RKO (cell line): ENCODE measurements at regions not wholly inside any gene's neighbourhood (a gene's known extent, or its start where the extent isn't known, plus 50 kb on each side); places are given as distances from the start of the nearest gene placed in this dataset.
"Not testable (repeated sequence)": the region's sequence is repeated elsewhere in the genome, so short reads cannot be mapped to it uniquely, and the experiment has no call there.

Experiments used
- DNase-seq: peaks from one replicate; pipeline ENCODE4 v3.0.0-alpha.2; 2016; ENCODE audit warnings: low spot score

- DNase-seq: no peak
These were observed 228.8 kb downstream of the GATA3 start for GRCh38 chr10:8283166-8283905.

GRCh38 chr10:8283986-8284385 lies 229.5 kb downstream of the GATA3 start:
- no peak for DNase-seq

GRCh38 chr10:8285970-8286369 lies 231.5 kb downstream of the GATA3 start:
- not testable (repeated sequence) for DNase-seq

GRCh38 chr10:8288600-8288999 lies 234.1 kb downstream of the GATA3 start:
- DNase-seq: no peak

- DNase-seq: no peak
These were observed 234.9 kb downstream of the GATA3 start for GRCh38 chr10:8289186-8289924.

- no peak for DNase-seq
These were observed 240.3 kb downstream of the GATA3 start for GRCh38 chr10:8294779-8295178.

GRCh38 chr10:8295311-8295710 lies 240.8 kb downstream of the GATA3 start:
- DNase-seq: no peak

- DNase-seq: no peak
These were observed 241.7 kb downstream of the GATA3 start for GRCh38 chr10:8296090-8296733.

GRCh38 chr10:8296734-8297101 lies 242.2 kb downstream of the GATA3 start:
- no peak for DNase-seq

GRCh38 chr10:8297107-8297506 lies 242.6 kb downstream of the GATA3 start:
- DNase-seq: no peak

- no peak for DNase-seq
These were observed 243.5 kb downstream of the GATA3 start for GRCh38 chr10:8297959-8298358.

GRCh38 chr10:8298896-8299570 lies 244.5 kb downstream of the GATA3 start:
- no peak for DNase-seq

- no peak for DNase-seq
These were observed 246.4 kb downstream of the GATA3 start for GRCh38 chr10:8300925-8301324.

- DNase-seq: no peak
These were observed 246.8 kb downstream of the GATA3 start for GRCh38 chr10:8301333-8301732.

- DNase-seq: no peak
These were observed 247.3 kb downstream of the GATA3 start for GRCh38 chr10:8301831-8302230.

- DNase-seq: no peak
These were observed 248.1 kb downstream of the GATA3 start for GRCh38 chr10:8302565-8302964.

GRCh38 chr10:8304861-8305260 lies 250.4 kb downstream of the GATA3 start:
- DNase-seq: no peak

GRCh38 chr10:8305876-8306652 lies 251.6 kb downstream of the GATA3 start:
- no peak for DNase-seq

- no peak for DNase-seq
These were observed 252.3 kb downstream of the GATA3 start for GRCh38 chr10:8306685-8307364.

GRCh38 chr10:8310930-8311329 lies 256.4 kb downstream of the GATA3 start:
- DNase-seq: no peak

- DNase-seq: no peak
These were observed 257.1 kb downstream of the GATA3 start for GRCh38 chr10:8311526-8312070.
